ENCODE measurements at regions not wholly inside any gene's neighbourhood (a gene's known extent, or its start where the extent isn't known, plus 50 kb on each side); places are given as distances from the start of the nearest gene placed in this dataset.

GRCh38 chr4:159016593-159017024, 86.3 kb upstream of the RAPGEF2 start:
- Histone ChIP-seq H3K4me3 (ENCODE audit: low read length) (no peak overlapping the region), H3K9me3 (replicated peaks; ENCODE audit: control insufficient read depth, low read depth, low read length) (no peaks in the 10 kb centered on the region), H3K4me1 (ENCODE audit: control insufficient read depth, insufficient read depth, low read length) (peaks cover 3% of the 10 kb centered on the region), H3K36me3 (ENCODE audit: control insufficient read depth, insufficient read depth, low read length) (no peaks in the 10 kb centered on the region), H3K27ac (ENCODE audit: low read length) (no peak overlapping the region), H3K27me3 (ENCODE audit: control insufficient read depth, insufficient read depth, low read length) (no peaks in the 10 kb centered on the region)
- peak; percentile 53 for DNase-seq
- no CpG with 5 or more reads among the region's 8 CpGs for WGBS (ENCODE audit: insufficient coverage)

- Histone ChIP-seq H3K9me3 (replicated peaks; ENCODE audit: control insufficient read depth, low read depth, low read length) (no peaks in the 10 kb centered on the region), H3K4me1 (ENCODE audit: control insufficient read depth, insufficient read depth, low read length) (peaks cover 3% of the 10 kb centered on the region), H3K36me3 (ENCODE audit: control insufficient read depth, insufficient read depth, low read length) (no peaks in the 10 kb centered on the region), H3K27ac (ENCODE audit: low read length) (no peak overlapping the region), H3K27me3 (ENCODE audit: control insufficient read depth, insufficient read depth, low read length) (no peaks in the 10 kb centered on the region), H3K4me3 (ENCODE audit: low read length) (no peak overlapping the region)
- 100% methylated on average over 2 of the region's 5 CpGs for WGBS (ENCODE audit: insufficient coverage)
- no peak for DNase-seq
Measured at GRCh38 chr4:159017323-159018026, 85.4 kb upstream of the RAPGEF2 start.

GRCh38 chr4:159018062-159018629, 84.7 kb upstream of the RAPGEF2 start:
- DNase-seq = no peak
- no CpG with 5 or more reads among the region's 4 CpGs for WGBS (ENCODE audit: insufficient coverage)
- H3K27ac ChIP-seq (ENCODE audit: low read length) = no peak overlapping the region

GRCh38 chr4:159019356-159019755, 83.5 kb upstream of the RAPGEF2 start:
- Histone ChIP-seq H3K4me3 (ENCODE audit: low read length) (no peak overlapping the region), H3K9me3 (replicated peaks; ENCODE audit: control insufficient read depth, low read depth, low read length) (no peaks in the 10 kb centered on the region), H3K36me3 (ENCODE audit: control insufficient read depth, insufficient read depth, low read length) (no peaks in the 10 kb centered on the region), H3K27me3 (ENCODE audit: control insufficient read depth, insufficient read depth, low read length) (no peaks in the 10 kb centered on the region), H3K4me1 (ENCODE audit: control insufficient read depth, insufficient read depth, low read length) (peaks cover 3% of the 10 kb centered on the region), H3K27ac (ENCODE audit: low read length) (no peak overlapping the region)
- no peak for DNase-seq
- WGBS (ENCODE audit: insufficient coverage) = 52% methylated on average over 3 of the region's 5 CpGs

More at GRCh38 chr4:159018062-159018629, 84.7 kb upstream of the RAPGEF2 start:
- peaks cover 3% of the 10 kb centered on the region for H3K4me1 ChIP-seq (ENCODE audit: control insufficient read depth, insufficient read depth, low read length)
- no peaks in the 10 kb centered on the region for H3K27me3 ChIP-seq (ENCODE audit: control insufficient read depth, insufficient read depth, low read length)
- no peak overlapping the region for H3K4me3 ChIP-seq (ENCODE audit: low read length)
- H3K9me3 ChIP-seq (replicated peaks; ENCODE audit: control insufficient read depth, low read depth, low read length) = no peaks in the 10 kb centered on the region
- no peaks in the 10 kb centered on the region for H3K36me3 ChIP-seq (ENCODE audit: control insufficient read depth, insufficient read depth, low read length)

DNA sequence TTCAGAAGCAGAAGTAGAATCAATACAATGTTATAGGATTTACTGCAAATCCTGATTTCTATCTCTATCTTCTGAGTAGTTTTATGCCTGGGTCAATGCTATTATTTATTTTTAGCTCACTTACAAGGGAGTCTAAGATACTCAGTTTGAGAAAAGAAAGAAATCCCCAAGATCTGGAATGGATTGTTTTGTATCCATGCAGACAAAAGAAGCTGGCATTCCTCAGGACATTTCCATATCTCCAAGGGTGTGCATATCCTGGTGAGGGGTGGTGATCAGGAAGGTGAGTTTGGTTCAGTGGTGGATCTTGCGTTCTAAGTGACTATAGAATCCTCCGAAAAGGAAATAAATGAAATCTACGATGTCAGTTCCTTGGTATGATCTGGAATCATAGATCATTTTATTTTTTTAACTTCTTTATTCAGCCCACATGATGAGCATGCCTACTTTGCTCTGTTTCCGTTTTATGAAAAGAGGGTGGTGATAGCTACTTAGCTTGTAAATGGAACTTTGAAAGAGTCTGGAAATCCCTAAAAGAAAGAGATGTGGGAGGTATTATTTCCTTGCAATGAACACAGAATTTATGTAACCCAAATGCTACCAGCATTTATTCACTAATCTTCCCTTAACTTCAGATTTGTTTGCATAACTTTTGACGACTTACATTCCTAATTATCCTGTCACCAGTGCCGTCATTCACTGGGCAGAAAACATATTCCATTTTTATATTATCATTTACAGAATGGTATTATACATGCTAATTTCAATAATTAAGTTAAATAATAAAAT, 81.1 kb upstream of the RAPGEF2 start:
- no peaks in the 10 kb centered on the region for H3K27me3 ChIP-seq (ENCODE audit: control insufficient read depth, insufficient read depth, low read length)
- no peak overlapping the region for H3K4me3 ChIP-seq (ENCODE audit: low read length)
- H3K36me3 ChIP-seq (ENCODE audit: control insufficient read depth, insufficient read depth, low read length) = no peaks in the 10 kb centered on the region
- no peak for DNase-seq
- no peak overlapping the region for H3K27ac ChIP-seq (ENCODE audit: low read length)
- WGBS (ENCODE audit: insufficient coverage) = no CpG with 5 or more reads among the region's 6 CpGs
- no peaks in the 10 kb centered on the region for H3K9me3 ChIP-seq (replicated peaks; ENCODE audit: control insufficient read depth, low read depth, low read length)
- no peaks in the 10 kb centered on the region for H3K4me1 ChIP-seq (ENCODE audit: control insufficient read depth, insufficient read depth, low read length)

DNA sequence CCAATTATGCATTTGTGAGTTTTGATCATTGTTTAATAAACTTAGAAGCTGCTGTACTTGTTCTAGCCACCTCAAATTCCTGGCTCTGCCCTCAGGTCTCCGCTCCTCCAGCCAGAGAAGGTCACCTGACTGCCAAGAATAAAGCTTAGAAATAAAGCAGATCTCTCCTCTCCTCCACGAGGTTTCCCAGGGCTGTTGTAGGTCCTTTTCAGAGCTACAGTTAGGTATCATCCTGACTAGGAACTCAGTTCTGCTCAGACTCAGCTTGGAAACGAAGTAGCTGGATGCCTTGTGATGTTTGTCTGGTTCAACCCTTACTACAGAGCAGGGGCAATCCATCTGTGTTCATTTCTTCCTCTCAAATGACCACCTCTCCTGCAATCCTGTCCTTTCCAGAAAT, 79.1 kb upstream of the RAPGEF2 start:
- no peak overlapping the region for H3K4me3 ChIP-seq (ENCODE audit: low read length)
- no peak for DNase-seq
- H3K27ac ChIP-seq (ENCODE audit: low read length) = no peak overlapping the region
- no peaks in the 10 kb centered on the region for H3K4me1 ChIP-seq (ENCODE audit: control insufficient read depth, insufficient read depth, low read length)
- no peaks in the 10 kb centered on the region for H3K9me3 ChIP-seq (replicated peaks; ENCODE audit: control insufficient read depth, low read depth, low read length)
- H3K36me3 ChIP-seq (ENCODE audit: control insufficient read depth, insufficient read depth, low read length) = no peaks in the 10 kb centered on the region
- no peaks in the 10 kb centered on the region for H3K27me3 ChIP-seq (ENCODE audit: control insufficient read depth, insufficient read depth, low read length)
- WGBS (ENCODE audit: insufficient coverage) = 60% methylated on average over 3 of the region's 3 CpGs

DNA sequence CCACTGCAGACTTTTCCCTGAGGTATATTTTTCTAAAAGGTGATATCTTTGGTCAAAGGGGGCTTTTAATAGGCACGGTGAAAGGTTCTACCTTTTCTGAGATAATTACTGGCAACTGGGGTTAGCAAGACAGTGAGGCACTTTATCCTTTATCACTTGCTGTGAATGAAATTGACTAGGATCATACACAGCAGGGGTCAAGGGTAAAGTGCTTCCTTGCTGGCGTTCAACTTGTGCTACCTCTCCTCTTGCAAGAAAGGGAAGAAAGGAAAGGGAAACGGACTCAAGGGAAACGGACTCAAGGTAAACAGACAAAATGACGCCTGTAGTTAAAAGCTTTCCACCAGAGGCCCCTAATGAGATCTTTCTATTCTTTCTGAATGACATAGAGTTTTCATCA, 78.6 kb upstream of the RAPGEF2 start:
- Histone ChIP-seq H3K36me3 (ENCODE audit: control insufficient read depth, insufficient read depth, low read length) (no peaks in the 10 kb centered on the region), H3K27ac (ENCODE audit: low read length) (no peak overlapping the region), H3K4me3 (ENCODE audit: low read length) (no peak overlapping the region), H3K4me1 (ENCODE audit: control insufficient read depth, insufficient read depth, low read length) (no peaks in the 10 kb centered on the region), H3K27me3 (ENCODE audit: control insufficient read depth, insufficient read depth, low read length) (no peaks in the 10 kb centered on the region), H3K9me3 (replicated peaks; ENCODE audit: control insufficient read depth, low read depth, low read length) (no peaks in the 10 kb centered on the region)
- WGBS (ENCODE audit: insufficient coverage) = 71% methylated on average over 1 of the region's 5 CpGs
- no peak for DNase-seq

- Histone ChIP-seq H3K9me3 (replicated peaks; ENCODE audit: control insufficient read depth, low read depth, low read length) (no peaks in the 10 kb centered on the region), H3K36me3 (ENCODE audit: control insufficient read depth, insufficient read depth, low read length) (no peaks in the 10 kb centered on the region), H3K27me3 (ENCODE audit: control insufficient read depth, insufficient read depth, low read length) (no peaks in the 10 kb centered on the region), H3K4me1 (ENCODE audit: control insufficient read depth, insufficient read depth, low read length) (no peaks in the 10 kb centered on the region), H3K27ac (ENCODE audit: low read length) (no peak overlapping the region), H3K4me3 (ENCODE audit: low read length) (no peak overlapping the region)
- no peak for DNase-seq
- 95% methylated on average over 2 of the region's 3 CpGs for WGBS (ENCODE audit: insufficient coverage)
Measured at GRCh38 chr4:159024828-159025227, 78.1 kb upstream of the RAPGEF2 start.

DNA sequence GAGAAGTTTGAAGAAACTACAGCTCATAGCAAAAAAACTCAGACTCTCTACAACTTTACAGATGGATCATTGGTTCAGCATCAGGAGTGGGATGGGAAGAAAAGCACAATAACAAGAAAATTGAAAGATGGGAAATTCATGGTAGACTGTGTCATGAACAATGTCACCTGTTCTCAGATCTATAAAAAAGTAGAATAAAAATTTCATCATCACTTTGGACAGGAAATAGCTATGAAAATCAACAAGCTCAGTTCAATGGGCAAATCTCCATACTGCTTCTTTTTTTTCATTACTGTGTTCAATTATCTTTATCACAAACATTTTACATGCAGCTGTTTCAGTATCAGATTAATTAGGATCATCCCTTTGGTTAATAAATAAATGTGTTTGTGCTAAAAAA, 76.5 kb upstream of the RAPGEF2 start:
- Histone ChIP-seq H3K27ac (ENCODE audit: low read length) (no peak overlapping the region), H3K9me3 (replicated peaks; ENCODE audit: control insufficient read depth, low read depth, low read length) (no peaks in the 10 kb centered on the region), H3K4me1 (ENCODE audit: control insufficient read depth, insufficient read depth, low read length) (no peaks in the 10 kb centered on the region), H3K36me3 (ENCODE audit: control insufficient read depth, insufficient read depth, low read length) (no peaks in the 10 kb centered on the region), H3K27me3 (ENCODE audit: control insufficient read depth, insufficient read depth, low read length) (no peaks in the 10 kb centered on the region), H3K4me3 (ENCODE audit: low read length) (no peak overlapping the region)
- DNase-seq = no peak

DNA sequence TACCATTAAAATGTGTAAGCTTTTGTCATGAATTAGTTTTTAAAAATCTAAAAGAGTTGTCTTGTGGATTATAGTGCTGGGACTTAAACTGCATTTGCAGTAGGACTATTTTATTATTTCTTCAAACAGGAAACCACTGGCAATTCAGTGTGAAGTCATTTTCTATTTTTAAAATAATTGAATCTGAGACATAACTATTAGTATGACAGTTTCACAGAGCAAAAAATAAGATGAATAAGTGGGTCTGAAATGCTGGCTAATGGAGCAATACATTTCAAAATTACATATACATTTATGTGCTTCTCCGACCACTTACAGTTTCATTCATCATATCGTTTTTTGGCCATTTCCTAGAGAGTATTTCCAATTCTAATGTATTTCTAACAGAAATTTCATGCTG, 75.3 kb upstream of the RAPGEF2 start:
- Histone ChIP-seq H3K27me3 (ENCODE audit: control insufficient read depth, insufficient read depth, low read length) (no peaks in the 10 kb centered on the region), H3K36me3 (ENCODE audit: control insufficient read depth, insufficient read depth, low read length) (no peaks in the 10 kb centered on the region), H3K27ac (ENCODE audit: low read length) (no peak overlapping the region), H3K4me1 (ENCODE audit: control insufficient read depth, insufficient read depth, low read length) (no peaks in the 10 kb centered on the region), H3K9me3 (replicated peaks; ENCODE audit: control insufficient read depth, low read depth, low read length) (no peaks in the 10 kb centered on the region), H3K4me3 (ENCODE audit: low read length) (no peak overlapping the region)
- no CpG with 5 or more reads among the region's 2 CpGs for WGBS (ENCODE audit: insufficient coverage)
- peak; percentile 27 for DNase-seq
